GM12892 (cell line): ENCODE measurements at regions not wholly inside any gene's neighbourhood (a gene's known extent, or its start where the extent isn't known, plus 50 kb on each side); places are given as distances from the start of the nearest gene placed in this dataset.

Source experiments
- POLR2A ChIP-seq: IDR thresholded peaks from 2 replicates; pipeline ENCODE4 v1.6.1; 2011; ENCODE audit warnings: low read depth, low read length, control low read depth
- TAF1 ChIP-seq: IDR thresholded peaks from 2 replicates; pipeline ENCODE4 v1.6.1; 2011; ENCODE audit warnings: low read depth, mild to moderate bottlenecking, control low read depth, low read length, borderline replicate concordance

DNA sequence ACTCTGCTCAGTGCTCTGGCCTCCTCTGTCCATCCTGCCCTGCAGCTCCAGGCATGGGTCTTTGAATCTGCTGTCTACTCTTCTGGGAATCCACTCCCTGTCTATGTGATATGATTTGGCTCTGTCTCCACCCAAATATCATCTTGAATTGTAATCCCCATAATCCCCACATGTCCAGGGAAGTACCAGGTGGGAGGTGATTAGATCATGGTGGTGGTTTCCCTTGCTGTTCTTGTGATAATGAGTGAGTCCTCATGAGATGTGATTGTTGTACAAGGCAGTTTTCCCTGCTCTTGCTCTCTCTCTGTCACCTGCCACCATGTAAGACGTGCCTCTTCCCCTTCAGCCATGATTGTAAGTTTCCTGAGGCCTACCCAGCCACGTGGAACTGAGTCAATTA is 881.8 kb upstream of the ID2 start:
- TF ChIP-seq POLR2A (no peak), TAF1 (no peak)
